Hematopoietic multipotent progenitor cell treated with erythropoietin and hydrocortisone succinate and interleukin-3 and kit ligand, for 6 days (in vitro differentiated cells): ENCODE measurements at regions not wholly inside any gene's neighbourhood (a gene's known extent, or its start where the extent isn't known, plus 50 kb on each side); places are given as distances from the start of the nearest gene placed in this dataset.

ENCODE experiments used
- DNase-seq: peaks from one replicate; pipeline ENCODE4 v3.0.0-alpha.2; 2015

DNA sequence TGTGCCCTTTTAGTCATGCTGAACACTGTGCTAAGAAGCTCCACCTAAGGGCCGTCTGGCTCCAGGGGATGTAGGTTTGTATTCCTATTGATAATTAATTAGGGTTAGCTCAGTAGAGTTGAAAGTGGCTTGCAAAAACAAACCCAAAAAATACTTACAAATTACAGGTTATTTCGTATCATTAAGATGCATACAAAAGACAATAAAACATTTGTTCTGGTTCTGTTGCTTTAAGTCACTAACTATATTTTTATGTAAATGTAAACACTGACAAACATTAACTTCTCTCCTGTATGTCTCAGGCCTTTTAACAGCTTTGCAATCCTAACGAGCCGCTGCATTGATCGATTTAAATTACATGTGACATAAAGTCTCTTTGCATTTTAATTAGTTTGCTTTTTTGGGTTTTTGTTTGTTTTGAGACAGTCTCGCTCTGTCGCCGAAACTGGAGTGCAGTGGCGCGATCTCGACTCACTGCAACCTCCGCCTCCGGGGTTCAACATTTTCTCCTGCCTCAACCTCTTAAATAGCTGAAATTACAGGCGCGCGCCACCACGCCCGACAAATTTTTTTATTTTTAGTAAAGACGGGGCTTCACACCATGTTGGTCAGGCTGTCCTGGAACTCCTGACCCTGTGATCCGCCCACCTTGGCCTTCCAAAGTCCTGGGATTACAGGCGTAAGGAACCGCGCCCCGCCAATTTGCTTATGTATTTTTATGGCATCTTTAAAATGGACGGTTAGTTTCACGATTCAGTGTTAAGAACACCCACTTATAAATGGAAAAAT is 110.9 kb downstream of the HFE start:
- DNase-seq, result peak; percentile 87

- no peak for DNase-seq
Measured at GRCh38 chr6:26198722-26199056, 111.5 kb downstream of the HFE start.

GRCh38 chr6:26199057-26199772 is 112.0 kb downstream of the HFE start:
- peak; percentile 97 for DNase-seq

GRCh38 chr6:26199773-26200764 is 112.8 kb downstream of the HFE start:
- peak; percentile 81 for DNase-seq

- no peak for DNase-seq
Measured at GRCh38 chr6:26200918-26201721, 113.9 kb downstream of the HFE start.

DNA sequence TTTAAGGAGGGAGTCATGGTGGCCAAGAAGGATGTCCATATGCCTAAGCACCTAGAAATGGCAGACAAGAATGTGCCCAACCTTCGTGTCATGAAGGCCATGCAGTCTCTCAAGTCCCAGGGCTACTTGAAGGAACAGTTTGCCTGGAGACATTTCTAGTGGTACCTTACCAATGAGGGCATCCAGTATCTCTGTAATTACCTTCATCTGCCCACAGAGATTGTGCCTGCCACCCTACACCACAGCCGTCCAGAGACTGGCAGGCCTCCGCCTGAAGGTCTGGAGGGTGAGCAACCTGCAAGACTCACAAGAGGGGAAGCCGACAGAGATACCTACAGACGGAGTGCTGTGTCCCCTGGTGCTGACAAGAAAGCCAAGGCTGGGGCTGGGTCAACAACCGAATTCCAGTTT is 115.0 kb downstream of the HFE start:
- no peak for DNase-seq

DNA sequence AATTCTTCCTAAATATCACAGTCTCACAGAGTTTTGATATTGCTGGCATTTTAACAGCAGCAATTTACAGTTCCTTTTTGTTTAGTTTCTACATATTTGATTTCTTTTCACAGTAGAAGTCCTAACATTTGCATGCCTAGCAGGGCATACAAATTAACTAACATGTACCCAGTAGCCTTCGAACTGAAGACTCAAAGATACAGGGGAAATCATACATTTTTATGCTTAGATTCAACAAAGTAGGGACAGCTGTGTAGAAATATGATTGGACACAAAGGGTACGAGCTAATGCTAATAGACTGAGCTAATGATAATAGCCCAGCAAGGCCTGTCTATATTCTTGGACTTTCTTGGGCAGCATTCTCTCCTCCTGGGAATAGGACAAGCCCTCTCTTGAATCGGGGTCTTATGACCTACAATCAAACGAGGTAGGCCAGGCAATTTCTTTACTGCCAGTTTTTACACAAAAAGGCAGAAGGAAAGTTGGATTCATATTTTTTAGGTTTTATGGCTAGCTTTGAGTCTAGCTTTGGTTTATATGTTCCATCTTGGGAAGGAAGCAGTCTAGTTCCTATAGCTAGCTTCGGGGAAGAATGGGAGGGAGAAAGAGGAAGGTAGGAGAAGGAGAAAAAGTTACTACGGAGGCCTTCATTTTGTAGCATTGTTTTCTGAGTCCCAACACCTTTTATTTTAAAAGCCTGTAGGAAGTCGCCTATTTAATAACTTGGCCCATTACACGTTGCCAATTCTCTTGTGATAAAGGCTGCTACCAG is 115.8 kb downstream of the HFE start:
- DNase-seq, result peak; percentile 41

DNA sequence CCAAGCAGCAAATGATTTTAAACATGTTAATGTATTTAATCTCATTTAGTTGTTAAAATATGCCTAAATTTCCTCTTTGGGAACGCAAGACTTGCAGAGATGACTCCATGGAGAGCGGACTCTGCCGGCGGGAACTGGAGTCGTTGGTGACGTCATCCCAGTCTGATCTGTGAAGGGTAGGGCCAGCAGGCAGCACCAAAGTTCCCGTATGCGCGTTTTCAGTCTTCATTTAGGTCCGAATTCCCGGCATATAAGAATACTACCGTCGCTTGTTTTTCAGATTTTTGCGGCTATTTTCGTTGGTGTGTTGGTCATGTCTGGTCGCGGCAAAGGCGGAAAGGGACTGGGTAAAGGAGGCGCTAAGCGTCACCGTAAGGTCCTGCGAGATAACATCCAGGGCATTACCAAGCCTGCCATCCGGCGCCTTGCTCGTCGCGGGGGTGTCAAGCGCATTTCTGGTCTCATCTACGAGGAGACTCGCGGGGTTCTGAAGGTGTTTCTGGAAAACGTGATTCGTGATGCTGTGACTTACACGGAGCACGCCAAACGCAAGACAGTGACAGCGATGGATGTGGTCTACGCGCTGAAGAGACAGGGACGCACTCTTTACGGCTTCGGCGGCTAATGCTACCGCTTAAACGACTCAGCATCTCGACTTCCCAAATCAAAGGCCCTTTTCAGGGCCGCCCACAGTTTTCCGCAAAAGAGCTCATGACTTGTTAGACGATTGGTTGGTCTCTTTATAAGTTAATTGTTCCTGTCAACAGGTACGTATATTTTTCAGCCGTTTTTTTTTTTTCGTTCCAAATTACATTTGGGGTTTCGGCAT is 117.3 kb downstream of the HFE start:
- peak; percentile 99 for DNase-seq

GRCh38 chr6:26205161-26205624 is 118.0 kb downstream of the HFE start:
- peak; percentile 93 for DNase-seq

DNA sequence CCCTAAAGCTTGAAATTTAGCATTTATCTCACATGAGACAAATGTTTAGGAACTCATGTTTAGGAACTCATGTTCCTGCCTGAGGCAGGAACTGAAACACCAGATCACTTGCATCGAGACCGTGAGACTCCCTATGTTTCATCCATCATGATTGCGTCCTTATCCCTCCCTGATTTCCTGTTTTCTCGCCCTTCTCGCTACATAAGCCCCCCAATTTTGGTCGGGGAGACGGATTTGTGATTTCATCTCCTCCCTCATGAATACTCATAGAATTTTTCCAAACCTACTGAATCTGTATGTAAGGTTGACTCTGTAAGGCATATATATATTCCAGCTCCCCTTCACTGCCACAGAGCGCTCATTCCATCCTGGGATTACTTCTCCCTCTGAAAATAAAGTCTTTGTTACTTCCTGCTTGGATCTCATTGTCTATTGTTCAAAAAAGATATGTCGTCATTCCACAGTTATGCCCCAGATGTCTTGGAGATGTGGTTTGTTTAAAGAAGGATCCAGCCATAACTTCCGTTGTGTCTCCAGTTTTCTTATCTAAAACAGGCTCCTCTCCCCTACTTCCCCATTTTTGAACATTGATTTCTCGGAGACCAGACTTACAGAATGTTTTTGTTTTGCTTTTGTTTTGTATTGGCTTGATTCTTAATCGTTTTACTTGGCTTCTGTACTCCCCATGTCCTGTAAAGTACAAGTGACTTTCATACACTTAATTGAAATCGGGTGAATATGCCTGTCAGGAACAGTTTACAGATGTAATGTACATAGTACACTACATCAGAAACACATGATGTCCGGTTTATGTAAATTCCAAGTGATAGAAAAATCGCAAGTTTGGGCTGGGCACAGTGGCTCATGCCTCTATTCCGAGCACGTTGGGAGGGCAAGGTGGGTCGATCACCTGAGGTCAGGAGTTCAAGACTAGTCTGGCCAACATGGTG is 118.7 kb downstream of the HFE start:
- peak; percentile 92 for DNase-seq

- DNase-seq, result no peak
Measured at GRCh38 chr6:26206868-26207801, 119.9 kb downstream of the HFE start.

DNA sequence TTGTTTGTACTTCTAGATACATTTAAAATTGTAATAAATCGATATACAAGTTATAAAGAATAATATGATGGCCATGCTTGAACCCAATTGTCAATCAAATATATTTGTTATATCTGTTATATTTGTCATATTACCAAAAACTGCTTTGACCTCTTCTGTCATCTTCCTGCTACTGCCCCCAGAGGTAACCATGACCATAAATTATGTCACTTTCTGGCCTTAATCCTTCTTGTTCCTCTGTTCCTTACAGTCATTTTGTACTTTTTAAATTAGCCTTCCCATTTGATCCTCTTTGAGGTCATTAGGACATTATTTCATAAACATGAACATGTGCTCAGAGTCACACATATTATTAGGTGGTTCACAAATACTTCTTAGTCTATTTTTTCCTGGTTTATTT is 124.7 kb downstream of the HFE start:
- DNase-seq, result peak; percentile 71

GRCh38 chr6:26213334-26214075 is 126.3 kb downstream of the HFE start:
- no peak for DNase-seq

DNA sequence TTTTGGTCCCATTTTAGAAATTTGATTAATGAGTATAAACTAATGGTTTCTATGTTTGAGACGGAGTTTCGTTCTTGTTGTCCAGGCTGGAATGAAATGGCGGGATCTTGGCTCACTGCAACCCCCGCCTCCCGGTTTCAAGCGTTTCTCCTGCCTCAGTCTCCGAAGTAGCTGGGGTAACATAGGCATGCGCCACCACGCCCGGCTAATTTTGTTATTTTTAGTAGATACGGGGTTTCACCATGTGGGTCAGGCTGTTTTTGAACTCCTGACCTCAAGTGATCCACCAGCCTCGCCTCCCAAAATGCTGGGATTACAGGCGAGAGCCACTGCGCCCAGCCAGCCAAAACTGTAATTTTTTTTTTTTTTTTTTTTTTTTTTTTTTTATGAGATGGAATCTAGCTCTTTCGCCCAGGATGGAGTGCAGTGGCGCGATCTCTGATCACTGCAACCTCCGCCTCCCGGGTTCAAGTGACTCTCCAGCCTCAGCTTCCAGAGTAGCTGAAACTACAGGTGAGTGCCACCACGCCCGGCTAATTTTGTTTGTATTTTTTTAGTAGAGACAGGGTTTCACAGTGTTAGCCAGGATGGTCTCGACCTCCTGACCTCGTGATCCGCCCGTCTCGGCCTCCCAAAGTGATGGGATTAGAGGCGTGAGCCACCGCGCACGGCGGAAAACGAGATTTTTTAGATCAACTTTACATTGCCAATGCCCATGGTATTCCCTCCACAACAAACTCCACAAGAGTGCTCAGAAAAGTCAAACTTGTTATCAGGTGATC is 127.8 kb downstream of the HFE start:
- DNase-seq, result peak; percentile 40

DNA sequence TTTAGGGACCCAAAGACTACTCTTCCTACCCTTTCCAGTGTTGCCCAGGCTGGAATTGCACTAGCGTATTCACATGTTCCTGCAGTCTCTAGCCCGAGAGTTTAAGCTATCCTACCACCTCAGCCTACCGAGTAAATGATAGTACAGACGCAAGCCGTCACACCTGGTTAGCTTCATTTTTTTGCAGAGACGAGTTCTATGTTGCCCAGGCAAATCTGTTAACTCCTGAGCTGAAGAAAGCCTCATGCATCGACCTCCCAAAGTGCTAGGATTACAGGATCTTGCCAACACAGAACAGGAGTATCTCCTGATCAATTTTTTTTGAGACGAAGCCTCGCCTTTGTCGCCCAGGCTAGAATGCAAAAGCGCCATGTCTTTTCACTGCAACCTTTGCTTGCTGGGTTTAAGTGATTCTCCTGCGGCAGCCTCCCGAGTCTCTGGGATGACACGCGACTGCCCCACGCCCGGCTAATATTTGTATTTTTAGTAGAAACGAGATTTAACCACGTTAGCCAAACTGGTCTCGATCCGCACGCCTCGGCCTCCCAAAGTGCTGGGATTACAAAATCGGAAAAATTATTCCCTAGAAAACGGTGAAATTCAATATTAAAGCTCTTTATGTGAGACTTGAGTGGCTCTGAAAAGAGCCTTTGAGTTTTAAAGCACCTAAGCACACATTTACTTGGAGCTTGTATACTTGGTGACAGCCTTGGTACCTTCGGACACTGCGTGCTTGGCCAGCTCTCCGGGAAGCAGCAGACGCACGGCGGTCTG is 128.5 kb downstream of the HFE start:
- DNase-seq, result peak; percentile 79
